Embryonic facial prominence (tissue), 1 donor: ENCODE measurements at regions not wholly inside any gene's neighbourhood (a gene's known extent, or its start where the extent isn't known, plus 50 kb on each side); places are given as distances from the start of the nearest gene placed in this dataset.

Experiments
- DNase-seq: peaks from one replicate; pipeline ENCODE4 v3.0.0-alpha.2; 2016; ENCODE audit errors: extremely low spot score

DNA sequence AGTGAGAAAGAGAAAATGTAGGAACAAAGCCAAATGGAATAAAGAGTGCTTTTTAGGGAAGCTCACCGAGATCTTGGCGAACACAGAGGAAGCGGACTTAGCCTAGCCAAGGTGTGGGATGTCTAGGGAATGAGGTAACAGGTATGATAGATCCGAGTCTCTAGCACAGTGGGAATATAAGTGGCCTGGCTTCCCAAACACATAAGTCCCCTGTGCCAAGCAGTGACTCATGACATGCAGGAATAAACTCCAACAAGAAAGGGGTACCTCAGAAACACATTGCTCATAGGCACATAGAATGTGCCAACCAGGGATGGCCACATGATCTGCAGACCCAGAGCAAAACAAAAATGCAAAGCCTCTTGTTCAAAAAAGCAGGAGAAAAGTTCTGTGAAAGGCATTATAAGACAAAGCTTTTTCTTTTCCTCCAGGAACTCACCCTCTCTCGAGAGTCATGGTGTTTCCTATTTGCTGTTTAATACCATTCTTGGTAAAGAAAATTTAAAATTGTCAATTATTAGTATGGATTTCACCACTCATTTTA is 542.5 kb downstream of the GATA3 start:
- DNase-seq, result no peak

DNA sequence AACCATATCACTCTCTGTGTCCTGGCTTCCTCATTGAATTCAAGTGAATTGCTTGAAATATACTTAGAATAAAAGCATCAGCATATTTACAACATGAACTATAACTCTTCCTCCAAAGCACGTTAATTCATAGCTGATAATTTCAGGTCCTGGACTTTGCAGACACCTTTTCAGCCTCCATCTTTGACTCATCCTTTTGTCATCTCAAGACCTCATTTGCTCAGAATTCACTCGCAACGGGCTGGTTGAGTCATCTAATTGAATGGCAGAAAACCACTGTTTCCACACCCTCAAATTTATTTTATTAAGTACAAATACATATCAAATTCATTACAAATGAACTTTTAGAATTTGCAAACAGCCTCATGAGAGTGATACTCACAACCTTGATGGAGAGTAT is 545.7 kb downstream of the GATA3 start:
- no peak for DNase-seq

DNA sequence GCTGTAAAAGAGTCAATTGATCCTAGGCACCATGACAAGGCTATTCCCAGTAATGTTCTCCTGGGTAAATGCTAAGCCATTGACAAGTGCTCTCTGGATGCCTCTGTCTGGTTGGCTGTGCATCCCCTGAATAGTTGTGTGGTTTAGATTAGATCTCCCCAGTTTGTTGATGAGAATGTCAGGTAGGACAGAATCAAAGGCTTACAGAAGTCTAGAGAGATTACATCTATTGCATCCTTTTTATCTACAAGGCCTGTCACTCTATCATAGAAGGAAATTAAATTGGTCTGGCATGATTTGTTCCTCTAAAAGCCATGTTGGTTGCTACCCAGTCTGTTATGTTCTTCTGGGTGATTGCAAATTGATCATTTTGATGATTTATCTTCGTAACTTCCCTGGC is 548.3 kb downstream of the GATA3 start:
- no peak for DNase-seq

DNA sequence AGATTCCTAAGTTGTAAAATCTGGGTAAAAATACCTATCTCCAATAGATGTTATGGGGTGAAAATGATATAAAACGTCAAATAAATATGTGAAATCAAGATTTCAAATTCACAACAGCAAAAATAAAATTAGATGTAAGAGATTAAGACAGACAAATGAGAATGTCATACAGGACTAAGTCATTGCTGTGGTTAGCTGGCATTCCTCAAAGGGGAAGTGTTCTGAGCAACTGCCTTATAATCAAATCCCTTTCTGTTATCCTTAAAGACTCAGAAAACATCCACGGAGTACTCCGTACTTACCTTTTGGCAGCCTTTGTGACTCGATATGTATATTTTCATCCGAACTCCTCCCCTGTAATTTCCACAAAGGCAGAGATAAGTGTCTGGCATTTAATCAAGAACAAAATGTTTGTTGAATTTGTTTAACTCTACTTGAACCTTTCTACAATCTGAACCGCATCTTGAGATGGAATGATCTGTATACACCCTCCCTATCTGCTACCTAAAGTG is 559.6 kb downstream of the GATA3 start:
- no peak for DNase-seq

DNA sequence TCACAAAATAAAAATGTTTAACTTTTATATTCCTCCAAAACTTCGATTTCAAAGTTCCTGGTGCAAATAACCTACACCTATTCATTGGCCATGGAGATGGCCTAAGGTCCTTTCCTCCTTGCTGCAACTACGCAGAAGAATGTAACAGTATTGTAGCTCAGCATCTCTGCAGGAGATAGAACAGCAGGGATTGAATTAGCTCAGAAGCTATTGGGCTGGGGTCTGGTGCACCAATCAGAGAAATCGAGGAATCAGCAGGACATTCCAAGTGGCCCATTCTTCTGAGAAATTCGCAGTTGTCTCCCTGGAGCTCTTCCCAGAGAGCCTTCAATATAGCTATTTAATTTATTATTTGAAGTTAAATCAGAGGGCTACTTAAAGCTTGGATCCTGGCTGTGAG is 560.6 kb downstream of the GATA3 start:
- no peak for DNase-seq

DNA sequence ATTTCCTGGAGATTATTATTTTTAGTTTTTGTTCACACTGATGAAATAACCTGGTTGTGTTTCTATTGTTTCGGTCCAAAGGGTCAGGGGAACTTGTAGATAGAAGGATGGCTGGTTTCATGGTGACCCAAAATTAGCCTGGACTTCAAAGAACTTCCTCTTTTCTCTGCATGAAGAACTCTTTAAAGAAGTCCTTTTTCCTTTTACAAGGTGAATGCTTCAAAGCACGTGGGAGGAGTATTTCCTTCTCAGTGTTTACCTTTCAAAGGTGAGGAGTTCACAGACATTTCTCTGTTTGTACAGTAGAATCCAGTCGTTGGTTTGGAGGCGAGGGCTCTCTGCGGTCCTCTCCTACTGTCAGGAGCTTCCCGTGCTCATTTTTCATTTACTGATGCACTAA is 561.7 kb downstream of the GATA3 start:
- DNase-seq, result no peak

DNA sequence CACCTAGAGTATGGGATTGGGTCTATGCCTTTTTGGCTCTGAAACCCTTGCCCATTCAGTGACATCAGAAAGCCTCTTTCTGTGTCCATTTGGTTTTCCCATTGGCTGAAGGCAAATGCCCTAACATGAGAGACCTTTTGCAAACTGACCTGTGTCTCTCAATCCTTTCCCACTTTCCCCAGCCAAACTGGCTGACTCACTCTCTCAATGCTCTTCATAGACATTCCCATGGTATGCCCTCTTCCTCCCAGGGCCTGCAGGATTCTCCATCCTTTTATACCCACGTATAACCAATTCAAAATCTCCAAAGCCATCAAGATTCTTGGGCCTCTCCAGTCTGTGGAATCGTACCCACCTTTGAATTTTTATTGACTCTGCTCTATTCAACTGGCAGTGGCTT is 563.3 kb downstream of the GATA3 start:
- no peak for DNase-seq

DNA sequence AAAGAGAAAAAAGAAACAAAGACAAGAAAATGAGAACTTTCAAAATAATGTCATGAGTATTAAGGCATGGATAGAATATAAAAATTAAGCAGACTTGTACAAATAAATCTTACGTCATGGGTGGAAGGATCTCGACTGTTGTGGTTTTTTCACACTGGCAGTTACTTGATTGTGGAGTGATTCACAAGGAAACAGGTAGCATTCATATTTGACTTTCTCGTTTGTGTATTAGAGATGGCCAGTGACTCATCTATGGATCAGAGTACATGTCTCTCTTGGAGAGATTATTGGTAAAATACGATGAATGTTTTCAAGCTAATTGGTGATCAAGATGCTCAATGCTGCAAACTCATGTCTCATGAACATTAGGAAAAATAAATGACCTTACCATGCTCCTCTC is 564.3 kb downstream of the GATA3 start:
- no peak for DNase-seq

DNA sequence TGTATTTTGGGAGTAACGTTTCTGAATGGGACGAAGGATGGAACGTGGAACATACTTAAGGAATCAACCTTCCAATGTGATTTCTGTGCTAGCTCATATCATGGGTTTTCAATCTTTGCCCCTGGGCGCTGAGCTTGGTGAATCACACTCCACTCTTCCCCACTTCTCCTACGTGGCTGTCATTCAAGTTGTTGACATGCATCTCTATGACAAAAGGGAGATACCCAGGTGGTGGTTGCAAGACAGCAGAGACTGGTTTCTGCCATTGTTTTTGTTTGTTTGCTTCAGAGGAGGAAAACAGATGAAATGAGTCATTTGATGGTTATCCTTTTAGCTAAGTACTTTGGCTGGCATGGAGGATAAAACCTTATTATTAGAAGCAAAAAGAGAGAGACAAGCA is 573.9 kb downstream of the GATA3 start:
- no peak for DNase-seq

DNA sequence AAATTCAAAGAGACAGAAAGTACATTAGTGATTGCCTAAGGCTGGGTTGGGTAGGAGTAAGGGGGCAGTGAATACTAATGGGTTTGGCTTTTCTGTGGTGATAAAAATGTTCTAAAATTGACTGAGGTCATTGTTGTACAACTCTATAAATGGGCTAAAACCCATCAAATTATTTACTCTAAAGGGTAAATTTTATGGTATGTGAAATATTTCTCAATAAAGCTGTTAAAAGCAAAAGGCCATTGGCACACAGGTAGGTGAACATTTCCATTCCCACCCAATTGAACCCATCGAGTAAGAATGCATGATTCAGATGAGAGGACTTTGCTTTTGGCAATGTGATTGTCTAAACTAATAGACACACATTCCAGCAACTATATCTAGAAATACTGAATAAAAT is 579.4 kb downstream of the GATA3 start:
- no peak for DNase-seq

DNA sequence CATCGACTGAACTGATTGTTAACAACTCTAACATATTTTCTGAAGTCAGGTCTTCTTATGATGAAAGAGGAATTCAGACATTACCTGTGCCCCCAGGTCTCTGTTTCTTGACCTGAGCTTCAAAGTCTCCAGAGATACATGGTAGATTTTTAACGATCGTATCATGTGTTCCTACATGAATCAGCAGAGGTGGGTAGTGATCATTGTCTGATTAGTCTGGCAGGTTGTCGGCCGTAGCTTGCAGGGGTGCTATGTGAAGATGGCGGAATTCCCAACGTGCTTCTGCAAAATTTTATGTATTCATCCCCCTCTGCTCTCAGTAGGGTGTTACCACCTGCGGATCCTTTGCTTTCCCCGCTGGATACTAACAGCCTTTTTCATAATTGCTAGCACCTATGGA is 581.9 kb downstream of the GATA3 start:
- DNase-seq, result no peak

DNA sequence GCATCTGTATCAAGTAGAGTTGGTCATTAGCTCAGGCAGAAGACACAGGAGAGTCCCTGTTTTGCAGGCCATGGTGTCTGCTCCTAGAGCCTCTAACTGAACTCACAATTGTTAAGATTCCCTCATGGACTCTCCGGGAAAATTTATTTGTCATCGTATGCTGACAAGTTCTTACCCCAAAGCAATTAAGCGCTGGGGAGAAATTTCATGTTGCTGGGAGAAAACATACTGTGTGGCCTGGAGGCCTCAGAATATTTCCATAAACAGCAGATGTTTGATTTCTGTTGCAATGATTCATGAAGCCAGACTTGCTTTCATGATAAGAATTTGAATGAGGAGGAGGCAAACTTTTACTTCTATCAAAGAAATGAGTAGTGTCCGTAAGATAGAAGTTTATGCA is 583.2 kb downstream of the GATA3 start:
- DNase-seq, result no peak

DNA sequence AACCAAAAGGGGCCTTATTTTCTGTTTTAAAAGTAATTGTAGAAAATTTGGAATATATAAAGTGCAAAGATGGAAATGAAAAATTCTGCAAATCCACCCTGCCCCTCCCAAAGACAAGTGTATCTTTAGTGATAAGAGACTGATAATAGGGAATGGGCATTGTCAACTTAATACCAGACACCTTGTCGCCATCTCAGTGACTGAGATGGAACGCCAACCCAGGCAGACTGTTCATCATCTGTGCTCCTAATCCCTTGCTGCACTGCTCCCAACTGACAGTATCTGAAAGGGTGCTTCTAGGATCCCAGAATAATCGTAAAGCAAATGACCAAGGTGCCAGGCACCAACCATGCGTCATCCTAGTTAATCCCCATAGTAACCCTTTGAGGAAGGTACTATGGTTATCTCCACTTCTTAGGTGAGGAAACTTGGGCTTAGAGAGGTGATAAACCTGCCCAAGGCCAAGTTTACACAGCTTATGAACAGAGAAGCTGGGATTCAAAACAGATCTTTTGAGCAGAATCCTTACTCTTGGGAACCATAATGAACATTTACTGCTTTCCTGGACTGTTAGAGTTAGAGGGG is 583.7 kb downstream of the GATA3 start:
- no peak for DNase-seq

DNA sequence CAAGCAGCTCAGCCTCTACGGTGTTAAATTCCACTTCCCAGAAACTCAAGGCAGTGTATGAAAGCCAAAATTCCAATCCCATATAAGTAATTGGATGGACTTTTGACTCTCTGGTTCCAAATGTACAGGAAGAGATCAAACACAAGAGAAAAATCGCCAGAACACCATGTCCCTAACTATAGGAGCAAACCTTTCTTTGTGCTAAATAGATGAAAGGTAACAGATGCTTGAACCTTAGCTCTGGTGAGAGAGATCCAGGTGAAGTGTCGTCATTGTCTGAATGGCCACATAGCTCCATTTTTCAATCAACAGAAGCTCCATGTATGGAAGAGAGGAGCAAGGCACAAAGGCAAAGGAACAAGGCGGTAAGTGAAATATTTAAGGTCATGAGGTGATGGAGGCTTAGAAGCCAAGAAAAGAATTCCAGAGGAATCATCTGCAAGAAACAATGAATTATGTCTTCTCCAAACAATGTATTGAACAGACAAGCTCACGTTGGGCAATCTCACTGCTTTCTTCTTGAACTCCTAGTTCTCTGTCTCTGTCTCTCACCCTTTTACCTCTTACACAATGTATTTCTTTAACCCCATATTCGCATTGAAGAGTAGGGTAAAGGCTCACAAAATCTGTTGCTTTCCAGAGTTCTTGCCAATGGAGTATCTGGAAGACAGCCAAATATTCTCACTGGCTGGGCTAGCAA is 585.1 kb downstream of the GATA3 start:
- no peak for DNase-seq

DNA sequence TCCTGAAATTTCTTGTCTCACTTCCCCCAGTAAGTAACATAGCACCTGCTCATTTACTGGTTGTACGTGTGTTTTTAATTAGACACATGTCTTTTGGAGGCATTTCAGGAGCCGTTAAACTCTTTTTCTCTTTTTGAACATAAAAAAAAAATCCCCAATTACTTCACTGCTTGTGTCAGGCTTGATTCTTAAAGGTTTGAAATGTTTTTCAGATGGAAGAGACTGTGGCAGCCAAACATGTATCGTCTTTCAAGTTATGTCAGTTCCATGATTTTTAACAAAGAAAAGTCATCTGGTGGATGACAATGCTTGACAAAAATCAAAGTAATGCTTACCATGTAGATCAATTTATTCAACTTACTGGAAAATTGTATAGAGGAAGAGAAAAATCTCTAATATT is 585.8 kb downstream of the GATA3 start:
- DNase-seq, result no peak

DNA sequence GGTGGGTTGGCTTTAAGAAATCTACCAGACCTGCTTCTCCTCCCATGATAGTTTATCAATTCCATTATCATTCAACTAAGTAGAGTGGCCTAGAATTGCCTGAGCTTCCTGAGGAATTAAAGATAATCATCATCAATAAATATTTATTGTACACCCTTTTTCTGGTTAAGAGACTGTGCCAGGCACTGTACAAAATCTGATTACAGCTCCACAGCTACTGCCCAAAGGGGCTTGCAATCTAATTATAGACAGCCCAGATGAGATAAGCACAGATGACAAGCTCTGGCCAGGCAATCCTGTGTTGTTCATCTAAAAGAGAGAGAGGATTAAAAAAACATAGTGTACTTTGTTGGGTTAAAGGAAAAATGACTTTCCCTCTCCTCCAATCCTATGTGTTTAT is 586.4 kb downstream of the GATA3 start:
- no peak for DNase-seq

DNA sequence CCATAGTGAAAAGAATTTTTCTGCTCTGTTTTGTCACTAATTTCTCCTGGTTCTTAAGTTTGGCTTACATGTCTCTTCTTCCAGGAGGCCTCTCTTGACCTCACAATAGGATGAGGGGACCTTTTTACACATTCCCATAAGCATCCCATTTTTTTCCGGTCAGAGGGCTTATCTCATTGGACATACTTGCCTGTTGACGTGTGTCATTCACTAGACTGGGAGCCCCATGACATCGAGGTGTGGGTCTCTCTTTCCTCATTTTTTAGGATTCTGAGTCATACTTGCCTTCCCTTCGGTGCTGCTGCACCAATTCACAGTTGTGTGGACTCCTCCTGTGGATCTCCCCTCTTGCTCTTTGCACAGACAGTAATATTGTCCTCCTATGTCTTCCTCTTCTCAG is 601.8 kb downstream of the GATA3 start:
- no peak for DNase-seq

DNA sequence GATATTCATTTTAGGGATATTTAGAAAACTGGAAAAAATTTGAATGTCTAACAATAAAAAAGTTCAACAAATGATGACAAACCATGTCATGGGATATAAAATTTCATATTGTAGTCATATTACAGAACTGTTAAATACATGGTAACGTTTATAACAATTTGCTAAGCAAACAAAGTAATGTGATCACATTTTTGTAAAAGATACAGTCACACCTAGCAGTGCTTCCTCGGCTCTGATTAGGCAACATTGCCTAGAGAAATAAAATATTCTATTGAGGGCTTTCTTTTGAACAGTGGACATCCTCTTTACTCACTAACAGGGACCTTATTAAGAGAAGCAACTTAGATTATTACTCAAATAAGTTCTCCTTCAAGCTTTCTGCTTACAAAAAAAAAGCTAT is 605.5 kb downstream of the GATA3 start:
- no peak for DNase-seq

DNA sequence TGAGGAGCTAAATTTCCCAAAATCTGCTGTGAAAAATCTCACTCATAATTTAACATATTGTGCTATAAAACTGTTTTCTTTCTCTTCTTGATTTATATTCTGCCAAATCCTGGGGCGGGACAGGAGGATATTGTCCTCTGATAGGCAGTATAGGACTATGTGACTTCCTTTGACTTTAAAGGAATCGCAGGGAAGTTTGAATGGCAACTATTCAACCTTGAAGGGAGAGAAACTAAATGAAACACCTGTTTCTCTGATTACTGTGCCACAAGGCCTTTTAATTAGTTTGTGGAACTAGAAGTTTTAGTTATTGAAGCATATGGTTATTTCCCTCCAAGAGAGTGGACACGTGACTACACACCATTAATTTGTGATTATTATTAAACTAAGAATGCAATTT is 607.4 kb downstream of the GATA3 start:
- no peak for DNase-seq

DNA sequence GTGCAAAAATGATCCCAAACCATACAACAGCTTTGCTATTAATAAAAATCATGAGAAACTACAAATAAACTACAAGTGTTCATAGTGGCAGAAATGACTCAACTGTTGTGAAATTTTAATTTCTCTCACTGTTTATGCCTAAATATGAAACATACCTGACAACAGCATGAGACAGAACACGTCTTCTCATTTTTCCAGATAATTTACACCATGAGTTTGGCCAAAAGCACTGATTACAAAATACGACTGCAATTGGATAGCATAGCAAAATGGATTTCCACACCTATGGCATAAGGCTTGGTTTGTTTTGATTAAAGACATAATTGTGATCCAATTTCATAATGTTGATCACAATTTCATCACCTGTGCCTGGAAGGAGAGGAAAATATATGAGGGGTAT is 608.6 kb downstream of the GATA3 start:
- no peak for DNase-seq

DNA sequence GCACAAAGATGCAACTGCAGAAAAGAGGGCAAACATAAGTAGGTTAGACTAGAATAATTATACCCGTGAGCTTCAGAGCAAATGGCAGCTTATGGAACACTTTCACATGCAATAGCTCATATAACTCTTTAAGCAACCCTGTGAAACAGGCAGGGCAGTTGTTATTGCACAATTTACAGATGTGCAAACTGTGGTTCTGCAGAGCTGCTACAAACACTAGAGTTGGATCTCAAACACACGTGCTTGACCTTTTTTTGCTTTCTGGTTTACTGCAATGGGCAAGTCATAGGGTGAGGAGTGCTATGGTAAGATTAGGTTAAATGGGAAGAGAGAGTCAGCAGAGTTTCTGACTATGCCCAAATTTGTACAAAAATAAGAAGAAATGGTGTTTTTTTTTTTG is 610.8 kb downstream of the GATA3 start:
- no peak for DNase-seq

DNA sequence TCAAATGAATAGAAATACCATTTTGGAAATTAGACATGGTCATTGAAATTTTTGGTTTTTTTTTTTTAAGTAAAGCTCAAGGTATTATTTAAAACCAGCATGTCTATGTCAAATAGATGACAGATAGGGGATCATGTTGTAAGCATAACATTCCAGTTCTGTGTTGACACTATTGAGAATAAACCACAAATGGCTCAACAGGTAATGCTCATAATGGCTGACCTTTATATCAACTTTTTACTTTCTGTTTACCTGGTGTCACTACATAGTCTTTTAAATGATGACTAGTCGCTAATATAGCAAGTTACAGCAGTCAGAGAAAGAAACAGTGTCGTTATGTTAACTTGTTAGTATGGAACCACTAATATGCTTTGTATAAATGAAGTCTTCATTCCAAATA is 616.0 kb downstream of the GATA3 start:
- no peak for DNase-seq

DNA sequence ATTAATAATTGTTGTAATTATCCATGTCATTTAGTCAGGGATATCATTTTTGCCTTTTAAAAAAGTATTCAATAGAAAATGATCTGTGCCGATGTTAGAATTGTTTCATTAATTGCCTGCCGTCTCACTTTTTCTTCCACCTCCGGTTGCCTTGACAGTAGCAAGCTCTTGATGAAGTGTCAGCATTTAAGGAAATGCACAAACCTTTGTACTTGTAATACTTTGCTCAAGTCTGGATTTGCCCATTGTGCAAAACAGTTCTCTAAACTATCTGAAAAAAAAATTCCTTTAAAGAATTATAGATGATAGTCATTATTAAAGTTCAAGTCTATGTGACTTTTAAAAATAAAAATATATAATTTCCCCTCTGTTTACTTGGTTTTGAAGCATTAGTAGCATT is 619.7 kb downstream of the GATA3 start:
- DNase-seq, result no peak

DNA sequence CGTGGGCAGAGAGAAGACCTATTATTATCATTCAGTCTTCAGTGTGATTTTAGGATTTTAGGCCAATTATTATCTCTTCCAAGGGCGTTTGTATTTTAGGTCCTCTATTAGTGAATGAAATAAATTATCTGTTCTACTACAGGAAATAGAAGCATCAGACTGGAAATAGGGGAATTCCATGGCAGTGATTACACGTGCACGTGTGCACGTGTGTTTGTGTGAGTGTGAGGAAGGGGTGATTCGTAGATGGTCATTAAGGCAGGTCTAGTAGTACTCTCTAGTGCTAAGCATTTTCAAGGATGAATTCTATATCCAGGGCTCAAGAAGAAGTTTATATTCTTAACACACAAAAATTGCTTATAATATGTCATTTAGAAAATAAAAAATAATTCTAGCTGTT is 623.2 kb downstream of the GATA3 start:
- no peak for DNase-seq
